HG02973 (cell line): ENCODE measurements at regions not wholly inside any gene's neighbourhood (a gene's known extent, or its start where the extent isn't known, plus 50 kb on each side); places are given as distances from the start of the nearest gene placed in this dataset.

ENCODE experiments used
- ATAC-seq: cut with Tn5 transposase; IDR thresholded peaks from one replicate; pipeline ENCODE4 v1.9.1; 2021; ENCODE audit warnings: moderate library complexity; ENCODE audit not compliant: unreplicated experiment

DNA sequence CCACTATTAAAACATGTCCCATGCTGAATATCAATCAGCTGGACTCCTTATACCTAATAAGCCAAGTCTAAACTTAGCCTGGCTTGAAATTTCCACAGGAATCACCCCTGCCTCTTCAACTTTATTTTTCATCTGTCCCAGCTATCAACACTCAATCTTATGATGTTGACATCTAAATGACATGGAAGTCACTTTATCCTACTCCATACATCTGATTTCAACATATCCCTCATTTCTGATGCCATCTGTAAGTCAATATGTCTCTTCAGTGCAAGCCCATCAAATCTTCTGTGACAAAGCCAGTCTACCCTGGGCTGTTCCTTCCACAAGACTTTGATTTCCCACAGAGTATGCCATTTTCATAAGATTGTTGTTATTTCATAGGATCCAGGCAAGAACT lies 143.6 kb upstream of the SEMA6D start:
- ATAC-seq, result no peak

DNA sequence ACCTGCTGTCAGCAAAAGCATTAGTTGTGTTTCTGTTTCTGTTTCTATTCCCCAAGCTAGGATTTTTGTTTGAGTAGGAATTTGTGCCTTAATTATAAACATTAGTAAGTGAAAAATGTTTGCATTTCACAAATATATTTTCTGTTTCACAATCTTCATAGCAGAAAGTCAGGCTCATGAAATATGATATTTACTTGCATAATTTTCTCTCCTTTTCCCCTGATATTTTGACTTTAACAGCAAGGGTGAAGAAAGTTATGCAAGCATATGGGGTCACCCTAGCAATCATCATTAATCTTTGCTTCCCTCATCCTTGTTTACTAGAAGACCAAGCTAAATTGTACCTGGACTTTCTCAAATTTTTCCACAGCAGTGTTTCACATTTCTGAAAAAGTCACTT lies 140.3 kb upstream of the SEMA6D start:
- ATAC-seq, result no peak

DNA sequence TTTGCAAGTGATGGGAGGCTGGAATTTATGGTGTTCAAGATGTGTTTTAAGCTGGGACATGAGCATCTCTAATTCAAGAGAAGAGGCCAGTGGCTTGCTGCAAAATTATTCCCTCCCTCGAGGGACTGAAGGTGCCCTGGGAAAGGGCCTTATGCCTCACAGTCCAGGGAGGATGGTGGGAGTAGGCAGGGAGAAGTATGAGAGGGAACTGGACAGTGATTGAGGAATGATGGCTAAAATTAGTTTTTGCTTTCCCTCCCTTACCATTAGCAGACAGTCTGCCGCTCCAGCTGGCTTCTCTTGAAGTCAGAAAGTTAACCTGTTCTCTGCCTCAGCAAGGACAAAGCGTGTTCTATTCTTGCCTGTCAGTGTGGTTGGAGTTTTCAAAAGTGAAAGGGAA lies 139.8 kb upstream of the SEMA6D start:
- no peak for ATAC-seq

DNA sequence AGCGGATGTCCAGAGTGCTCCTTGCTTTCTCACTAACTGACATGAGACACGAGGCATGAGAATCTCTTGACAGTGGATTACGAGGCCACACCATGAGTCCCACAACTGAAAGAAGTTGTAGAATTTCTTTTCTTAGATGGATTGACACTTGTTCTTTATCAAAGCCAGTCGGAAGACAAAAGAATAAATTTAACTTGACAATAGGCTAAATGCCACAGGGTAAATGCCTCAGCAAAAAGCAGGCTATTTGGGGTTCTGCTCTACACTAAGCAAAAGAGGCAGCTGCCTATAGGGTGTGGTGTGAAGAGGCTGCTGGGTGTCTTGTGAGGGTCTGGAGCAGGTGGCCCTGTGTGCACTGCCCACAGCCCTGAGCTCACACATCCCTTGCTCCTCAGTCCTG lies 135.1 kb upstream of the SEMA6D start:
- no peak for ATAC-seq

DNA sequence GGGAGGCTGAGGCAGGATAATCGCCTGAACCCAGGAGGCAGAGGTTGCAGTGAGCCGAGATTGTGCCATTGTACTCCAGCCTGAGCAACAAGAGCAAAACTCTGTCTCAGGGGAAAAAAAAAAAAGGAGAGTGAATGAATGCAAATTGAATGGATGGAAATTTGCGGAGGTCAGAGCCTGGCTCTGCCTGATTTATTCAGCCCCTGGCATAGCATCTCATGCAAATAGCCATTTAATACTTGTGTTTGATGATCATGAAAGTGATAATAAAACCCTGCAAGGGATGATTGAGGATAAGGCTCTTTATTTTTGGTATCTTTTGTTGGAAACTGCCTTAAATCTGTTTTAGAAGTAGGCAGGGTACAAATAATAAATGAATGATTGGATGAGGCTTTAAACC lies 133.0 kb upstream of the SEMA6D start:
- ATAC-seq, result no peak

DNA sequence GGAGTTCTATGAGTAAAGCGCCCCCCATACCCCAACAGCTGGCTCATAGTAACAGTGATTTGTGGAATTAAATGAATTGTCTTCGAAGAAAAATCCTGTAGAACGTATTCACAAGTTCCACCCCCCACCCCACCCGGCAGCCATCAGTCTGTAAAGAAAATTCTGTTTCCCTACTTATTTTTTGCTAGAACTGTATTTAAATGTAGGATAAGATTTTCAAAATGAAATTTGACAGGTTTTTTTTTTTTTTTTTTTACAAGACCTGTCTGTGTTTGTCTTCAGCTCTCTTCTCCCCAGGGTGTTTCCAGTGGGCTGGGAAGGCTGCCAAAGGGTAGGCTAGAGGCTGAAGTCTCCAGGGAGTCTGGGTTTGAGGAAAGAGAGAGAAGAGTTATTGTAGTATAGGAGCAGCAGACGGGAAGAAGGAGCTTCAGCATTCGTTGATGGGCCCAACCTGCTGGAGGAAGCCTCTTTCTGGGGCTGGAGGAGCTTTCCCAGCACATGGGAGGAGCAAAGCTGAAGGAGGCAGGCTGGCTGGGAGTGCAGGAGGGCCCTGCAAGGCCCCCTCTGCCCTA lies 130.6 kb upstream of the SEMA6D start:
- no peak for ATAC-seq

DNA sequence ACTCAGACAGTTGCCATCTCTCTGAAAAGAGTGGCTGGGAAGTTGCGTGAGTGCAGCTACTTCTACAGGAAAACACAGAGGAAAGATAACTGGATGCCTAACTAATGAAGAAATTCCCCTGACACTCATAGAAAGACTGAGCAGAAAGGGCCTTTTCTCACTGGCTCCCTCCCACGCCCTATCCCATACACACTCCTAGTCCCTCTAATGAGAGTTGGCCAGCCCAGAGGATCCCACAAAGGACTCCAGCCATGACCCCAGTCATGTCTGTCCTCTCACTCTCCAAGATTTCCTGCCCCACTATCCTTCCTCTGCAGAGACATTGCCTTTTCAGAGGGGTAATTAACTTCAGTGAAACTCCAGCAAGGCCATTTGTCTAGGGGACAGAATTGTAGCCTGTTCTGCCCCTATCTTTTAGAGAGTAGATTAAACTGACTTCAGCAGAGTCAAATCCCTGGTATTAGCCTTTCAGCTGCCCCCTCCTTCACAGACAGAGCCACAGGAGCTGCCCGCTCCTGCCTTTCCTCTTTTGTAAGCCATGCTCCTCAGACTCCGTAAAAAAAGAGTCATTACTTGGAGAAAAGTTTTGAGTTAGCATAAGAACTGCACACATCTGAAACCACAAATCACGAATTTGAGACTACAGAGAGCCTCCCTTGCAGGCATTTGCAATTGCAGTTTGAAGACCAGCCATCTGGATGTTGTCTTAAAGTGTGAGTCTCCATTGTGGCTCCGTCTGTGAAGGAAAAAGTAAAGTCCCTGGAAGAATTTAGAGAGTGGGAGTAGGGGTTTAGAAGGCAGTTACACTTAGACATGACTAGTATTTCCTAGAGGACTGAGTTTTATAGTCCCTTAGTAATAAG lies 129.1 kb upstream of the SEMA6D start:
- ATAC-seq, result no peak

DNA sequence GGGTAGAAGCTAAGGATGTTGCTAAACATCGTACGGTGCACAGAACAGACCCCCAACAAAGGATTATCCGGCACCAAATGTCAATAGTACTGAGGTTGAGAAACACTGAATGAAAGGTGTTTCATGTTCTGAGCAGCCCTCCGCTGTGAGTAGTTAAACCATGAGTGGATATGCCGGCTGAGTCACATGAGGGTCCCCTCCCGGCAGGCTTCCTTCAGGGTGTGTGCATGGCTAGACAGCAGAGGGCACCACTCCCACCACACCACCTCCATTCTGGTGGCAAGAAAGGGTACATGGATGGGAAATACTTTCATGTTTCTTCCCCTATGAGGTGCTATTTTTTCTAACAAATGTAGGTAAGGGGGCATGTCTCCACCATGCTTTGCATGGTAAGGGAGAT lies 128.3 kb upstream of the SEMA6D start:
- no peak for ATAC-seq

DNA sequence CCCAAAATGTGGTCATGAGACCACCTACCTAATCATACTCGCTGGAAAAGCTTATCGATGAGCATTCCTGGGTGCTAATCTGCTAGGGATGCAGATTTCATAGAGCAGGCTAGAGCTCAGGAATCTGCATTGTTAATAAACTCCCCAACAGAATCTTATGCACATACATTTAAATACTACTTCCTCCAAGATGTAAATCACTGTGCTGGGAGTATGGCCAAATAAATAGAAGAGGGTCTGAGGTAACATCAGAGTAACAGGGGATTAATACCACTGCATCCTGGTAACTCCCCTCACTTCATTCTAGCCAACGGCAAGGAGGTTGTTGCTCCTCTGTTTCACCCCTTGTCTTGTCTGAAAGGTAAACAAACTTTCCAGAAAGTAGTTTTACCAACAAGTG lies 118.3 kb upstream of the SEMA6D start:
- no peak for ATAC-seq

DNA sequence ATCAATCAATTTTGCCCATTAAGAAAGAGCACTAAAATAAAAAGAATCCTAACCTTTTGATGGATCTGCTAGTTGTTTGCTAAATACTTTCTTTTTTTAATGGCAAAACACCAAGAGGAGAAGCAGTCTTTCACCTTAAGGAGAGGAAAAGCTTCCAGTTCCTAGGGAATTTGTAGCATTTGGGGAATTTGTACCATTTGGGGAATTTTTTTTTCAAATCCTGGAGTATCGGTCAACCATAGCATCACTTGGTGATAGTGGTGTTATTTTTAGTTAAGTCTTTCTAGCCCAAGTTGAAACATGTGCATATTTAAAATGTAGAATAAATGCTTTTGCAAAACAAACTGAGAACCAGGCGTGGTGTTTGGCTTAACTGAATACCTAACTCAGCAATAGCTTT lies 117.5 kb upstream of the SEMA6D start:
- ATAC-seq, result no peak

DNA sequence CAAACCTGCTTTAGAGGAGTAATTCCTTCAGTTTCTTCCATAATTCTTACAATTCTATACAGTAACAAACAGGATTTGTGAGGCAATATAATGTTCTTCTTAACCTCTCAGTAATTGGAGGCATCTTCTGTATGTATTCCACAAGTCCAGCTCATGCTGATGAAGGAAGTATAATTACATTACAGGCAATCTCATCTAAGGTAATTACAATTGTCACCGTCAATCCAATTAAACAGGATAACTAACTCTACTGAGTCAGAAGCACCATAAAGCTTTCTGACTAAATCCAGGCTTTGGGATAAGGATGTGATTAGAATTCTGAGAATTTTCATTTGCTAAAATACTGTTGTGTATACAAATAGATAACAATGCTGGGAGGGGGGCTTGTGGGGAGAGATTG lies 115.2 kb upstream of the SEMA6D start:
- ATAC-seq, result no peak

DNA sequence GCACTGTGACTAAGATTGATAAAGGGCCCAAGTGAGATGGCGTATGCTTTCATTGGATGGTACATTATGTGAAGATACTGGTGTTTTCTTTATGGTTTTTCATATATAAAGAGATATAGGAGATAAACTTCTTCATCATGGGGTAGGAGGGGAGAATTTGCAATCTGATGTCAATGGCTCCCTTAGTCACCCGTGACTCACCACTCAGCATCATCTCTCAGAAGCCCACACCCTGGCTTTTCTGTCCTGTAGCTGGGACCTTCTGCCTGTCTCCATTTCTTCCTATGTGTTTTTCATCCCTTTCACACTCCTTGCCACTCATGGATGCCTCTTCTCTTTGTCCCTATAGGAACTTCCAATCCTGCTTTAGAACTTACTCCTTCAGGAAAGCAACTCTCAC lies 114.3 kb upstream of the SEMA6D start:
- ATAC-seq, result no peak

DNA sequence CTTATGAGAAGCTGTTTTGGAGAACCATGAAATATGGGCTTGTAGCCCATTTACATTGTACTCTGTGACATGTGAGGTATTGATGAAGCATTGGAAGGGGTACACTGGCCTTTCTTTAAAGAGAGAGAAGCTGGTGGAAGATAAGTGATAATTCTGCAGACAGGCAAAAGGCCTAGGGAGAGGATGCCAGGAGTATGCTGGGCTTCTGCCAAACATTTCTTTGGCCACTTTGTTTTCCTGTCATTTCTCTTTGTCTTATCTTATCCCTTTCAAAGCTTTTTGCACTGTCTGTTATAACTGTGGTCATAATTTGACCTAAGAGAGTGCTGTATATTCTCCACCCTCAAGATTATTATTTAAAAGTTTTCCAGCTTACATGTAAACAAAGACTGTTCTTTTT lies 109.6 kb upstream of the SEMA6D start:
- ATAC-seq, result no peak

DNA sequence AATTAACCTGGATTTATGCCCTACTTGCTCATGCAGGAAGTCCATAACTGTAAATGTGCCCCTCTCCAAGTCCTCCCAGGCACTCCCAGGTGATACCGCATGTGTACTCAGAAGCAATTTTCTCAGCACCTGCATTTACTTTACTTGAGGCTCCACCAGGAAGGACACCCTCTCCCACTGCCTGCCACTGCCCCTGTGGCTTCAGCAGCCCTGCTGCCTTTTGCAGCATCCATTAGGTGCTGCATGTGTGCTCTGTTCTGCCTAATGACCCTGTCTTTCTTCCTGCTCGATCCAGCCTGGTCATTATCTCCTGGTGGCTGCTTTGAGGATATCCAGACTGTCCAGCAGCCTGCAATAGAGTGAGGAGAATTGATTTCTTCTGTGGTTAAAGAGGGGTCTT lies 107.6 kb upstream of the SEMA6D start:
- no peak for ATAC-seq

DNA sequence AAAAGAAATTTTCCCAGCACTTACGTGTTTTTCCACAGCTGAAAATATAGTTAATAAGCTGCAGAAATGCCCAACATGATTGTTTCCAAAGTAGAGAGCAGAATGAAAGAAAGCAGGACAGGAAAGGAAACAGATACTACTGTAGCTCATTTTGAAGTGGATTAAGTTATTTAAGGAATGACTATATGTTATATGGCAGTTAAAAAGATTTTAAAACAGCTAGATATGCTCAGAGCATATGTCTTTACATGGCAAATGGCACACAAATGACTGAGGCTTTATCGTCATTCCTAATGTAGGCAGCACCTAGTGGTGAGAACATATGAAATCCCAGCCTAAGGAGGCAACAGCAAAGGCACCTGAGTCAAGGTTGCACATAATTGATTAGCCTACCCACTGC lies 106.6 kb upstream of the SEMA6D start:
- ATAC-seq, result no peak

DNA sequence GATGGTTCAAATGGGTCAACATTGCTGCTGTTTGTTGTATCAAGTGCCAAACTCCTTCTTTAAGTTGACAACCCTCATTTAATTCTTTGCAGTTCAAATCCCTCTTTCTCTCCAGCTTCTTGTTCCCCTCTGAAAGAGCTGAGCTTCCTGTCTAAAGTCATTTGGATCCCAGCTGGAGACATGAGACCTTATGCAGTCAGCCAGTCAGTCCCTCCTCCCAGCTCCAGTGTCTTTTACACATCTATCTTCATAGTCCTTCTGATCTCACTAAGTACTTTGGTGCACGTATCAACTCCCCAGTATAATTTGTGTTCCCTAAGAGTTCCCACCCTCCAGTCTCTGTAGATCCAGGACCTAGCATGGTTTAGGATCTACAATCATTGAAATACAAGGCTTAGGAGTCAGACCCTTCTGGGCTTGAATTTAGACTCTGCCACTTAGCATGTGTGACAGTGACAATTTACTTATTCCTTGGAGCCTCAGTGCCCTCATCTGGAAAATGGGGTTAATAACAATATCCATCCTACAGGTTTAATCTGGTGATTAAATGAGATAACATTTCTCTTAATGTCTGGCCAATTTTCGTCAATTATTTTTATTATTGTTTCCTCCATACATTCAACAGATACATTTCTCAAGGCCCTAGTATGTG lies 102.8 kb upstream of the SEMA6D start:
- no peak for ATAC-seq

DNA sequence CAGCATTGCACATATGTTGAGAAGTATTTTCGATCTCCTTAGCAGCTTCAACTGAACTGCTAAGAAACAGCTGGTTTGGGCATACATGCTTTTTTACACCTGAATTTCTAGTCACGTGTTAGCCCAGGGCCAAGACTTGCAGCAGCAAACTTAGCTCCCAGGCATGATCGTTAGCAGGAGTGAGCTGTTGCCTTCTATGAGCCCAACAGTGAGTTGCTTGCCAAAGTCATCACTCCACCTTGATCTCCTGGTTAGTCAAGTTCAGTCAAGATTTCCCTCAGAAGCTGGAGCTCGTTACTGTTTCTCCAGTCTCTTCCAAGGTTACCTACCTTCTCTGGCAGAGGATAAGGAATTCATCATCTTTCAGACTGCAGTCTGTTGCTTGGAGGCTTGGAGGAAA lies 100.4 kb upstream of the SEMA6D start:
- ATAC-seq, result no peak

DNA sequence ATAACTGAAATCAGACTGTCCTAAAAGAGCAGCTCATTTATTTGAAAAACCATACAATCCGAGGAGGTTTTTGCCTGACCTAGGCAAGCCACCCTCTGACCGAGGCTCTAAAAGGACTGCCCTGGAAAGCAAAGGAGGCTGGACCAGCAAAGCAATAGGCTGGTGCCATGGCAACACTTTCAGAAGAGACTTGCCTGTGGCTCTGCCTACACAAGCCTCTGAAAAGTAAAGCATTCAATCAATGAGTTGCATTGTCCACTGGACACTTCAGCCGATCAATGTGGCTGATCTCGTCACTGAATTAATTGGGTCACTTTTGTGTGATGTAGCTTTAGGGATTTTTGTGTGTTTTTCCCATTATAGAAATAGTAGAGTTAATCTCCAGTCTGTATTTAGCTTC lies 99.1 kb upstream of the SEMA6D start:
- ATAC-seq, result no peak

DNA sequence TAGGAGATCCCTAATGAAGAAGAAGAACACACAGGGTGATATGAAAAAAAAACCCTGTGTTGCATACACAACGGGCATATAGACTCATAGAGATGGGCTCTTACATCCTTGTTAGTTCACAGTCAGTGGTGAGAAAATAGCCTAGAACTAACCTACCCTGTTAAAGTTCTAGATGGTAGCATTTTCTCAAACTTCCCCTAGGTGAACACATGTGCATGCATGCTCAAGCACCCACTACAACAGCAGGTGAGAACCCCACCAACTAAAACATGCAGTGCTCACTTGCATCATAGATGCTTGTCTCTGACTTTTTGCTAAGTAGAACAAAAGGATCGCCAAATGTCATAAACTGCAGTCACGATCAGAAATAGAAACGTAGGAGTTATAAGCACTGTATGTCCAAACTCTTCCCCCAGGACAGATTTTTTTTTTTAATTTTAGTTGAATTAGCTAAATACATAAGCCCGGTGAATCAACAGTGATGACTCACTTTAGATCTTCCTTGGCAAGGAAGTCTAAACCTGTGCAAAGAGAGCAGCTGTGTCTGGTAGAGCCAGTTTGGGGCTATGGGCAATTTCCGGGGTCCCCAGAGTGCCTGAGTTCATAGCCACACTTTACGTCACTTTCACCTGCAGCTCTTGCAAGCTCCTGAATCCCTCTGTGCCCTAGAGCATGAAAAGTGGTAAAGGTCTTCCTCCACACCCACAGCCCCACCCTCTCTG lies 96.2 kb upstream of the SEMA6D start:
- no peak for ATAC-seq

DNA sequence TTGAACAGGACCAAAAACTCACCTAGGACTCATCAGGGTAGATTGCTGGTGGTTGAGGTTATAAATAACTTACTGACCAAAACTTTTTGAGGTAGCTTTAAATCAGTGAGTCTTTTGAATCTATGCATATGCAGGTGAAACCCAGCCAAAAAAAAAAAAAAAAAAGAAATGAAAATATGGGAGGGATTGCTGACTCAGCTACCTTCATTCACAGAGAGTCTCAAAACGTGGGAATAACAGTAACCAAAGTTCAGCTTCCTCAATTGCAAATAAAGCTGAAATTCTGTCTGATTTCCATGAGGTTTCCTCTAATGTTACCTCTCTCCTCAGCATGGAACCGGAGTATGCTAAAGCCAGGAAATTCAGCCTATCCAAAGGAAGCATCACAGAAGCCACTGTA lies 95.2 kb upstream of the SEMA6D start:
- ATAC-seq, result no peak

DNA sequence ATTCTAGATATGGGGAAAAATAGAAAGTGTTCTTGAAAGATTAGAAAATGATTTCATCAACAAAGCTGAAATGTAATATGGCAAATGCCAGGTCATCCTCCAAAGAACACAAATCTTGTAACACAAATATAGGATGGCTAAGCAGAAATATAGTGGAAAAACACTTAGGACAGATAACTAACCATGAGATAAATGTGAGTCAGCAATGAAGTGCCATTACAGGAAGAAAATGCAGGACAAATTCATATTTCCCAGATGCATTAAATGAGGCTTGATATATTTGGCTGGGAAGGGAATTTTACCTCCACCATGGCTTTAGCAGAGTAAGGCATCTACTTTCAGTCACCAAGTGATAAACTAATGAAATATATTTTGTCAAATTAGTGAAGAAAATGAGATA lies 92.8 kb upstream of the SEMA6D start:
- ATAC-seq, result no peak

DNA sequence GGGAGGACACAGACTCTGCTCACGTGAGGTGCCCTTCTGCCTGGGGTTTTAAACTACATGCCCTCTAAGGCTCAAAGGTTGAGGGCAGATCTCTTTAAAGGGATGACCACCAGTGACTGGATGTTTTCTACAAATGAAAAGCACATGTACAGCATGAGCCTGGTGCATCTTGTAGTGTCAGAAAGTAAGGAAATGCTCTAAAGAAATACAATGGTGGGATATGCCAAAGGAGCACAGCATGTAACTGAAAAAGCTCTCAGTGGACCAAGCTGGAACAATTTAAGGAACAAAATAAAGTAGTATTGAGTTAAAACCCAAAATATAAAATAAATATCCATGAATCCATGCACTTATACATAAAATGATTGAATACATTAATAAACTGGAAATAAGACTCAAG lies 78.3 kb upstream of the SEMA6D start:
- ATAC-seq, result no peak
